Skin of body (tissue), 1 donor: ENCODE measurements at regions not wholly inside any gene's neighbourhood (a gene's known extent, or its start where the extent isn't known, plus 50 kb on each side); places are given as distances from the start of the nearest gene placed in this dataset.

Source experiments
- DNase-seq: peaks from one replicate; lab custom pipeline; 2025; lab: John Stamatoyannopoulos, UW

DNA sequence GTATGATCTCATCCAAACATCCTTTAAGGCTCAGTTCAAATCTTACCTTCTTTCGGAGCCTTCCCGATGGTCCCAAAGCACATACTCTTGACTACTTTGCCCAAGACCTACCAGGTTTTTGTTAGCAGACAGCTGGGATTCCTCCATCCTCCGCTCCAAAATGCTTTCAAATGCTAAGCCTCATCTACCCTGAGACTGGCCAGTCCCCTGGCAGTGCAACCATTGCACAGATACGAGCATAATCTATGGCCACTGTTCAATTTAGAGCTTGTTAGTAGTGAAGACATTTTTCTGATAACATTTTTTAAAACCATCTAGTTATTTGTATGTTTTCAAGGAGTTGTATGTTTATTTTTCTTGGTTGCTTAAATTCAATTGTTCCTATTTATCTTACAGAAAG, 264.4 kb upstream of the NR2F2 start:
- no peak for DNase-seq

DNA sequence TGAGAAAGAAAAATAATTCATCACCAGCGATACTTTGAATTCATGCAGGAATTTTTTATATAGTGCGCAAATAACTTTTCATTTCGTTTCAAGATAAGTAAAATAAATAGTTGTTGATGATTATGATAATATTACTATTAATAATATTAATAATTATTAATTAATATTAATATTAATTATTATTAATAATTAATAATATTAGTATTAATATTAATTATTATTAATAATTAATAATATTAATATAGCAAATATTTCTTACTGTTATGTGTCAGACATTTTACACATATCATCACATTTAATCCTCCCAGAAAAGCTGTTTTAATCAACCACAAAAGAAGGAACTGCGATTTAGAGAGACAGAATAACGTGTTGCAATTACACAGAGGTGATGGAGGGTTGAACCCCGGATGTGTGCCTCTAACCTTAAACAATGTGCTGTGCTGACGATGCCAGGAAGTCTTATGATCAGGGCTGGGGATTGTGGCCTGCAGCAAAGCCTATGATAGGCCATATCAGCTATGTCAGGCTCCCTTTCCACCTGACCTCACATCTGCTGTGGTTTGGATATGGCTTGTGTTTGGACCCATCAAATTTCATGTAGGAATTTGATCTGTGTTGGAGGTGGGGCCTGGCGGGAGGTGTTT, 263.5 kb upstream of the NR2F2 start:
- DNase-seq = no peak

DNA sequence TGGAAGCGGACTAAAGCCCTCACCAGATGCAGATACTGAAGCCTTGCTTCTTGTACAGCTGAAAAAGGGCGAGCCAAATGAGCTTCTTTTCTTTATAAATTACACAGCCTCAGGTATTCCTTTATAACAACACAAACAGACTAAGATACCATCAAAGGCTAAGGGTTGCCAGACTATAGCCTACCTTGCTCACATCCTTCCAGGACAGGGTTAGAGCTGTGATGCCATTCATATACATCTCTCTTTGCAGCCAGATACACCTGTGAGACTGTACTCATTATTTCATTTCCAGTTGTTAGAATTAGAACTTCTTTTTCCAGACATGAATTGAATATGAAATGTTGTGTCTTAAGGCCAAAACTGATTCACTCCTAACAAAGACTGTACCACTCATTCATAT, 262.8 kb upstream of the NR2F2 start:
- DNase-seq = no peak

DNA sequence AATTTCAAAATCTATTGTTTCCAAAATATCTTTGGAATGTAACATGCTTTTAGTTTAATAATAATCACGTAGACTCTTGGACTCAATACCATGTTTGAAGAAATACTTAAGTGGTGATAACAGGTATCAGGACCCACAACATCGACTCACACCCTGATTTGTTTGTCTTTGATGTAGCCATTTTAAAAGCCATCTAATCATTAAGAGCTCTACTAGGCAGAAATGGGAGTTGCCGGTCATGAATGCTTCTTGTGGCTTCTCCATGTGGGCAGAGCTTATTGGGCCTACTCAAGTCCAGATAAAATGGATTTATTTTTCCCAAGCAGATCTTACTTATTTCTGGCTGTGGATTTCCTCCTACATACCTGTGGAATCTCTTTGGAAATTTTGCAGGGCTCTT, 261.6 kb upstream of the NR2F2 start:
- DNase-seq = no peak

GRCh38 chr15:96070636-96071035, 259.9 kb upstream of the NR2F2 start:
- no peak for DNase-seq

- DNase-seq = no peak
Observed at GRCh38 chr15:96072821-96073220, 257.7 kb upstream of the NR2F2 start.

GRCh38 chr15:96073908-96074307, 256.6 kb upstream of the NR2F2 start:
- DNase-seq = no peak

- no peak for DNase-seq
Observed at GRCh38 chr15:96075895-96076294, 254.6 kb upstream of the NR2F2 start.

DNA sequence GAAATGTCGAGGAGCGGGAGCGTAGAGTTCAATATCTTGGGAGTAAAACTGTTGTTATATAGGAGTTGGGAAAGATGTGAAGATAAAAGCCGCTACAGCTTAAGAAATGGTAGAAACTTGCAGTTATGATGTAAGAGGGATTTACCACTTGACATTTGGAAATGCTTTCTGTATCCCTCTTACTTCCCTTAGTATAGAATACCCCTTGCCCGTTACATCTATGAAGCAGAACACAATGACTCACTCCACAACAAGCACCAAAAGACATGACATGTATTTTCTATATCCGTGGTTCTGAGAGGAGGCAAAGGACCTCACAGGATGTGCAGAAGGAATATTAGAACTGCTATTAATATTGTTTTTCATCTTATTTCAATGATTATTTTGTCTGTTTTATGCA, 254.2 kb upstream of the NR2F2 start:
- DNase-seq = no peak

GRCh38 chr15:96079041-96079440, 251.5 kb upstream of the NR2F2 start:
- DNase-seq = no peak

DNA sequence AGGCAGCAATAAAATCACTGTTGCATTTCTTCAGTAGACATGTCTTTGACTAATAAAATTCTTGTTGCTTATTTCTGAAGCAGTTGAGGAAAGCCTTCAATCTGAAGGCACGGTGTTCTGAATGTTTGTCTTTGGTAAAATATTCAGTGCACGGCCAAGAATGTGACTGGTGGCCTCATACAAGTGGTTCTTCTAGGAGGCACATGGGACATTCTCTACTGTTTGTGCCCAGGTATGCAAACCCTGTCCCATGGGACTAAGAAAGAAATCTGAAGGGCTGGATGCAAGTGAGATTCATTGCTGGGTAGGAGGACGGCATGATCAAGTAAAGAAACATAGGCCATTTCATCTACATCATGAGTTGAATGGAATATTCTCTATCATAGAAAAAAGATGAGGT, 250.6 kb upstream of the NR2F2 start:
- DNase-seq = no peak

- DNase-seq = no peak
Observed at GRCh38 chr15:96086164-96086563, 244.3 kb upstream of the NR2F2 start.

GRCh38 chr15:96087180-96087884, 243.2 kb upstream of the NR2F2 start:
- no peak for DNase-seq

DNA sequence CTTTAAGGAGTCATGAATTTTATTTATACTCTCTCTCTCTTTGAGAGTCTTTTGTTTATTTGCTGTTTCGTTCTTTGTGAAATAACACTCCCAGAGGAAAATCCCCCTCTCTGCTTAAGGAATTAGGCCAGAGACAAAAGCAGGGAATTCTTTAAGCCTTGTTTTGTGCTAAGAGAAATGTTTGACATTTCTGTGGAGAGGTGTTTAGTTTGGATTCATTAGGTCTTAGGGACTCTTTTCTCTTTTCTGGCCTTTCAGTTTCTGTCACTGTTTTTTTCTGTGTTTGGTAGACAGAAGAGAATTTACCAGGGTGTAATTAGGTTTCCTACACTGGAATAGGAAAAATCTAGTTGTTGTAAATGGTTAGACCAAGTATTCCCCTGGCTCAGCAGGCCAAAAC, 241.8 kb upstream of the NR2F2 start:
- DNase-seq = no peak

- no peak for DNase-seq
Observed at GRCh38 chr15:96089405-96090058, 241.0 kb upstream of the NR2F2 start.

GRCh38 chr15:96092186-96092585, 238.3 kb upstream of the NR2F2 start:
- no peak for DNase-seq

GRCh38 chr15:96093063-96093462, 237.4 kb upstream of the NR2F2 start:
- no peak for DNase-seq

DNA sequence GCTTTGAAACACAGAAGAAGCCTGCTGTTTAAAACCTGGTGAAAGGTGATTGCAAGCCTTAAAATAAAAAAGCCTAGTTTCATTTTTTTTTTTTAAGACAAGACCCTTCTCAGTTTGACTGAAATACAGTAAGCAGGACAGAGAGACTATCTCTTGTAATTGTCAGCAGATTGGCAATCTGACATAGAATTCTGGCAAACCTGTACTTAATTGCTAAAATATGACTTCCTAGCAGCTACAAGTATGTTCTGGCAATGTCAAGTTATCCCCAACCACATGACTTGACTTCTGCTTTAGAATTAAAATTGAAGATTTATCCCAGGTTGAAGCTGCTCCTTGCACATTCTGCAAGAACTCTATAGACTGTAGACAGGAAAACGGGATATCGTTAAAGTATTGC, 232.8 kb upstream of the NR2F2 start:
- DNase-seq = no peak

DNA sequence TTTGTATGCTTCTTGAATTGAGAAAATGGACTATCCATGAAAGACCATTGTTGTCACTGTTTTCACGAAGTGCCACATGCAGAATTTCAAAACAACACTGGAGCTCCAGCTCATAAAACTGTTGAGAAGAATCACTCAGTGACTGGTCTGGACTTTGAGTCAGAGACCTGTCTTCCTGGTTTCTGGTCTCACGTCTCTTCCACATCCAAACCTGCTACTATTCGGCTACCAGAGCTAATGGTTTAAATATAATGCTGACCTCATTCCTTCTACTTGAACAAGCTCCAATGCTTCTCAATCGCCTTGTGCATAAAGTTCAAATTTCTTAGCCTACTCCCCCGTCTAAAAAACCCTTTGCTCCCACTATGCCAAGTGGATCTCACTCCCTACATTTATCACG, 227.9 kb upstream of the NR2F2 start:
- no peak for DNase-seq

DNA sequence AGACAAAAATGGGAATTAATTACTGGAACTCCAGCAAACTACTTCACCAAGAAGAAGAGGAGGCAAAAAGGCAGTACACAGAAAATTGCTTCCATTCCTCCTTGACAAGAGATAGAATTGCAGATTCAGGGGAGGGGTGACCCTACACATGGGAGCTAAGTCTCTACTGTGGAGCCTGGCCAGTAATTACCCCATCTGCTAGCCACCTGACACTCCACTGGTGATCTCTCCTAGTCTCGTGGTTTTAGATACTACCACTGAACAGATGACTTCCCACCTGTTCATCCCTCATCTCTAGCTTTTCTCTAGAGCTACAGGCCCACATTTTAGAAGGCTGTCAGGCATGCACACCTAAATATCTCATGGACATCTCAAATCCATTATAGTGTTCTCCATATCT, 224.3 kb upstream of the NR2F2 start:
- DNase-seq = no peak

GRCh38 chr15:96106628-96107027, 223.9 kb upstream of the NR2F2 start:
- no peak for DNase-seq

DNA sequence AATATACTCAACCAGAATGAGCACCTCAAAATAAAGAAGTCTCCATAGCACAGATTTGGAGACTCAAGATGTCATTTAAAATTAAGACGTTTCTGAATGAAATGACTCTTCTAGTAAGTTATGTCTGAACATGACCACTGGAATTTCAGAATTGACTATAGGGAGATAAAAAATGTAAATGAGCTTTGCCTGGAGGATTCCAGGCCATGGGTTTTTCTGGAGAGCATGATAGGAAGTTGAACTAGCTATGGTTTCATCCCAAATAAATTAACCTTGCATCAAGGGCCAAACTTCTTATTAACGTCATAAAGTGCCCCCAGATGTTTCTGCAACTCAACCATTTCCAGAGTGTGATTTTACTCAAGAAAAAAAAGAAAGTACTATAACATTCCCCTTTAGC, 222.6 kb upstream of the NR2F2 start:
- DNase-seq = peak; percentile 44

GRCh38 chr15:96108405-96108804, 222.1 kb upstream of the NR2F2 start:
- DNase-seq = no peak
